Colonic mucosa (tissue), 4 donors: ENCODE measurements at regions not wholly inside any gene's neighbourhood (a gene's known extent, or its start where the extent isn't known, plus 50 kb on each side); places are given as distances from the start of the nearest gene placed in this dataset.

Experiments
- DNase-seq: peaks from one replicate; pipeline ENCODE4 v3.0.0-alpha.2; 2020
- H3K27ac ChIP-seq: fragments of 200-600 bp; one replicate; pipeline ENCODE4 v1.8.0; 2021
- H3K27me3 ChIP-seq: fragments of 200-600 bp; one replicate; pipeline ENCODE4 v1.8.0; 2021
- H3K36me3 ChIP-seq: fragments of 200-600 bp; one replicate; pipeline ENCODE4 v1.8.0; 2021
- H3K4me1 ChIP-seq: fragments of 200-600 bp; one replicate; pipeline ENCODE4 v1.8.0; 2021; ENCODE audit warnings: mild to moderate bottlenecking
- H3K4me3 ChIP-seq: fragments of 200-600 bp; one replicate; pipeline ENCODE4 v1.8.0; 2021
- H3K9ac ChIP-seq, 2 donors: one replicate each; pipeline ENCODE4 v1.7.0; 2013; ENCODE audit warnings: control low read depth in 2 of 2, low read depth in 2 of 2, low read length in 2 of 2
- H3K9me3 ChIP-seq: fragments of 200-600 bp; one replicate; pipeline ENCODE4 v1.8.0; 2021
- intact Hi-C: fragments of 100-400 bp; cut with DNase I; formaldehyde crosslinking; loops from one replicate; pipeline ENCODE4 v1.14.1; 2022
- TF ChIP-seq, protein P1 (sequence below): fragments of 200-600 bp; IDR thresholded peaks from one replicate; pipeline ENCODE4 v1.8.0; 2022; ENCODE audit warnings: antibody characterized with exemption, mild to moderate bottlenecking
- donor health status: healthy.
- donor health status: DM: no; HTN: no; CAD: no.
- donor health status: DM: no; HTN: no; CAD: no.

DNA sequence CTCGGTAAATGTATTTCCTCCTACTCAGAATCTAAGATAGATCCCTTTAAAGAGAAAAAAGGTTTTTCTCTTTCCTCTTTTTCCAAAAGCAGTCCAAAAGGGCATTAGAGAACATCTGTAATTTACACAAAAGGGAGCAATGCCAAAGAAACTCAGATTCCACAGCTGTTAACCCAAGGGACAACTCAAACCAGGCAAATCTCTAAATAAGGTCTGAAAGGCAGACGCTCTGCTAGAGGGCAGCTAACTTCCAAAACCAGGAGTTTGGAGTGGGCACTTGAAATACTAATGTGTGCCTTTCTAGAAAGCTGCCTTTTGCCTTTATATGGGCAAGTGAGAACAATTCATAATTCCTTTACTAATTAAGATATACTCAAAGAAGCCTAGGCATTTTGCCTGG lies 435.7 kb downstream of the ZFHX3 start:
- H3K27me3 ChIP-seq: no peaks in the 10 kb centered on the region
- intact Hi-C loops: no loop called here
- no peak overlapping the region for H3K27ac ChIP-seq

DNA sequence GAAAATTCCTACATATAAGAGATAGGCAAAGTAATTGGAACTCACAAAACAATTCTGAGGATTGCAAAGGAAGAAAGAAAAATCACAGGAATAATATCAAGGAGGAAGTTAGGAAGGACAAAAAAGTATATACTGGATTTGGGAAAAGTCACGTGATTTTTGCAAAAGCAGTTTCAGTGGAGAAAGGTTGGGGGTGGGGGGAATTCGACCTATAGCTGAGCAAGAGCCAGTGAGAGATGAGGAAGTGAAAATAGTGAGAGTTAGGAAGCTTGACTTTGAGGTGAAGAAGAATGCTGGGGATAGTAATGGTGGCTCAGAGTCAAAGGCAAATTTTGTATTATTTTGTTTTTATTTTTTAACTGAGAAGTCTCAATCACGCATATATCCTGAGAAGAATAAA lies 438.0 kb upstream of the PMFBP1 start:
- H3K9me3 ChIP-seq: no peaks in the 10 kb centered on the region
- H3K27ac ChIP-seq: no peak overlapping the region
- no peaks in the 10 kb centered on the region for H3K4me1 ChIP-seq
- no peak overlapping the region for H3K4me3 ChIP-seq
- no peaks in the 10 kb centered on the region for H3K36me3 ChIP-seq
- no peak for DNase-seq
- H3K9ac ChIP-seq: no peak overlapping the region
- TF ChIP-seq, protein P1, sequence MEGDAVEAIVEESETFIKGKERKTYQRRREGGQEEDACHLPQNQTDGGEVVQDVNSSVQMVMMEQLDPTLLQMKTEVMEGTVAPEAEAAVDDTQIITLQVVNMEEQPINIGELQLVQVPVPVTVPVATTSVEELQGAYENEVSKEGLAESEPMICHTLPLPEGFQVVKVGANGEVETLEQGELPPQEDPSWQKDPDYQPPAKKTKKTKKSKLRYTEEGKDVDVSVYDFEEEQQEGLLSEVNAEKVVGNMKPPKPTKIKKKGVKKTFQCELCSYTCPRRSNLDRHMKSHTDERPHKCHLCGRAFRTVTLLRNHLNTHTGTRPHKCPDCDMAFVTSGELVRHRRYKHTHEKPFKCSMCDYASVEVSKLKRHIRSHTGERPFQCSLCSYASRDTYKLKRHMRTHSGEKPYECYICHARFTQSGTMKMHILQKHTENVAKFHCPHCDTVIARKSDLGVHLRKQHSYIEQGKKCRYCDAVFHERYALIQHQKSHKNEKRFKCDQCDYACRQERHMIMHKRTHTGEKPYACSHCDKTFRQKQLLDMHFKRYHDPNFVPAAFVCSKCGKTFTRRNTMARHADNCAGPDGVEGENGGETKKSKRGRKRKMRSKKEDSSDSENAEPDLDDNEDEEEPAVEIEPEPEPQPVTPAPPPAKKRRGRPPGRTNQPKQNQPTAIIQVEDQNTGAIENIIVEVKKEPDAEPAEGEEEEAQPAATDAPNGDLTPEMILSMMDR: no peak
- H3K27me3 ChIP-seq: no peaks in the 10 kb centered on the region
- intact Hi-C loops: no loop called here

More for the DNA sequence above, 435.7 kb downstream of the ZFHX3 start:
- no peak overlapping the region for H3K4me3 ChIP-seq
- TF ChIP-seq, protein P1: no peak
- no peak for DNase-seq
- no peaks in the 10 kb centered on the region for H3K4me1 ChIP-seq
- H3K9ac ChIP-seq: no peak overlapping the region
- no peaks in the 10 kb centered on the region for H3K36me3 ChIP-seq
- H3K9me3 ChIP-seq: no peaks in the 10 kb centered on the region

DNA sequence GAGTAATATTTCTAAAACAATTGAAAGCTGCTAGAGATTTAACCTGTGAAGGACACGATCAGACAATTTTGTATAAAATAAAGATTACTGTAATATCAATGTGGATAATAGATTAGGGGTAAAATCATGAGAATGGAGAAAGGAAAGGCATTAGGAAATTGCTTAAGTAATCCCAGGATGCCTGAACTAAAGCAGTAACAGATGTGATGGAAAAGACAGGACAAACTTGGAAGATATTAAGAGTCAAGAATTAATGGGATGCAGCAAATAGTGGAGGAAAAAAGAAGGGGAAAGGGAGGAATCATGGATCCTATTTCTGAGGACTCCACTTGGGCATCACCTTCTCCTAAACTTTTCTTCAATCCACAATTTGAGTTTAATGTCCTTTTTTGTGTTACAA lies 437.1 kb upstream of the PMFBP1 start:
- no peaks in the 10 kb centered on the region for H3K27me3 ChIP-seq
- H3K4me3 ChIP-seq: no peak overlapping the region
- H3K36me3 ChIP-seq: no peaks in the 10 kb centered on the region
- intact Hi-C loops: no loop called here
- DNase-seq: no peak
- H3K4me1 ChIP-seq: no peaks in the 10 kb centered on the region
- no peaks in the 10 kb centered on the region for H3K9me3 ChIP-seq
- no peak overlapping the region for H3K27ac ChIP-seq
- TF ChIP-seq, protein P1: no peak
- no peak overlapping the region for H3K9ac ChIP-seq

DNA sequence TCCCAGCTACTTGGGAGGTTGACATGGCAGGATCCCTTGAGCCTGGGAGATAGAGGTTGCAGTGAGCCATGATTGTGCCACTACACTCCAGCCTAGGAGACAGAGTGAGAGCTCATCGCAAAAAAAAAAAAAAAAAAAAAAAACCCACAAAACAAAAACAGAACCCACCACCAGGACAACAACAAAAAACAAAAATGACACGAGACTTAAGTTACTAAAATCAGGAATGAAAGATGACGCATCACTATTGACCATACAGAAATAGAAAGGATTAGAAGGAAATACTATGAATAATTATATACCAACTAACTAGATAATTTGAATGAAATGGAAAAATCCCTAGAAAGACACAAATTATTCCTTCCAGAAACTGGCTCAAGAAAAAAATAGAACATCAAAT lies 432.4 kb upstream of the PMFBP1 start:
- Histone ChIP-seq H3K9me3 (no peaks in the 10 kb centered on the region), H3K4me3 (no peak overlapping the region), H3K27ac (no peak overlapping the region), H3K4me1 (no peaks in the 10 kb centered on the region), H3K36me3 (no peaks in the 10 kb centered on the region), H3K9ac (no peak overlapping the region), H3K27me3 (no peaks in the 10 kb centered on the region)
- intact Hi-C loops: no loop called here
- DNase-seq: no peak
- TF ChIP-seq, protein P1: no peak

DNA sequence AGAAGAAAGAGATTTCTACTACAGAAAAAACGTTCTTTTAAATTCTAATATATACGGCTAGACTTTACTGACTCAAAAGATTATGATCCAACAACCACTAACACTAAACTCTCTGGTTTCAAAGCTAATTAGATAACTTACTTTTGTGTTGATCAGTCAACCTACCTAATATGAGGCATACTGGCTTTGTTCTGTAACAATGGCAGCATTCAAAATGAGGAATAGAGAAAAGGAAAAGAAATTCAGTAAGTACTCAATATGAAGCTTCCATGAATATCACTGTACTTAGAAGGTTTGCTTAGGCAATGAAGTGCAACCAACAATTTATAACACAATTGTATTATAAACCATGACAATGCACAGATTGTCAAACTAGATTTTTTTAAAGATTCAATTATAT lies 430.5 kb upstream of the PMFBP1 start:
- TF ChIP-seq, protein P1: no peak
- intact Hi-C loops: no loop called here
- Histone ChIP-seq H3K4me3 (no peak overlapping the region), H3K27ac (no peak overlapping the region), H3K36me3 (no peaks in the 10 kb centered on the region), H3K9ac (no peak overlapping the region), H3K4me1 (no peaks in the 10 kb centered on the region), H3K9me3 (no peaks in the 10 kb centered on the region), H3K27me3 (no peaks in the 10 kb centered on the region)
- no peak for DNase-seq

DNA sequence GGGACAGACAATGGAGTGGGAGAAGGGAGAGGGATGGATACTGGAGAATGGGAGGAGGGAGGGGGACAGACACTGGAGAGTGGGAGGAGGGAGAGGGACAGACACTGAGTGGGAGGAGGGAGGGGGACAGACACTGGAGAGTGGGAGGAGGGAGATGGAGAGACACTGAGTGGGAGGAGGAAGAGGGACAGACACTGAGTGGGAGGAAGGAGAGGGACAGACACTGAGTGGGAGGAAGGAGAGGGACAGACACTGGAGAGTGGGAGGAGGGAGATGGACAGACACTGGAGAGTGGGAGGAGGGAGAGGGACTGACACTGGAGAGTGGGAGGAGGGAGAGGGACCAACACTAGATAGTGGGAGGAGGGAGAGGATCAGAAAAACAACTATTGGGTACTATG lies 426.7 kb upstream of the PMFBP1 start:
- TF ChIP-seq, protein P1: no peak
- no peaks in the 10 kb centered on the region for H3K36me3 ChIP-seq
- intact Hi-C loops: no loop called here
- H3K9me3 ChIP-seq: no peaks in the 10 kb centered on the region
- H3K4me1 ChIP-seq: no peaks in the 10 kb centered on the region
- no peaks in the 10 kb centered on the region for H3K27me3 ChIP-seq
- DNase-seq: no peak
- H3K27ac ChIP-seq: no peak overlapping the region
- no peak overlapping the region for H3K4me3 ChIP-seq
- H3K9ac ChIP-seq: no peak overlapping the region
